HepG2 (cell line): ENCODE measurements at regions not wholly inside any gene's neighbourhood (a gene's known extent, or its start where the extent isn't known, plus 50 kb on each side); places are given as distances from the start of the nearest gene placed in this dataset.

Experiments used
- ATAC-seq: fragments of 200-7000 bp; cut with Tn5 transposase; 3 replicates; pipeline ENCODE4 v1.9.1; 2020; ENCODE audit warnings: mild to moderate bottlenecking, moderate library complexity
- BruUV-seq: library from RNA; stranded (reverse); fragments of 400-500 nt; replicated peaks from 2 replicates; lab custom pipeline; 2021; lab: Mats Ljungman, UMichigan
- CTCF ChIA-PET: fragments of 300-600 bp; formaldehyde crosslinking; extraction: SDS; loops from one replicate; lab custom pipeline; 2021; ENCODE audit warnings: low total read pairs, inconsistent platforms, low intra/inter-chr PET ratio; lab: Yijun Ruan, JAX
- POLR2A ChIA-PET: fragments of 350-600 bp; sonication (Branson Sonifier 250); formaldehyde crosslinking; loops from one replicate; lab custom pipeline; 2020; ENCODE audit warnings: antibody characterized with exemption, inconsistent platforms; lab: Yijun Ruan, JAX
- DNase-seq: peaks from one replicate; pipeline ENCODE4 v3.0.0-alpha.2; 2015; ENCODE audit warnings: low spot score
- FAIRE-seq: peaks from 3 replicates; lab custom pipeline; 2011; peaks lifted over from hg19 to GRCh38; lab: Jason Lieb, UNC
- H2AFZ ChIP-seq: one replicate; pipeline ENCODE4 v1.6.1; 2011; ENCODE audit warnings: low read length, inconsistent platforms
- H3K27ac ChIP-seq: fragments of 300-600 bp; 3 replicates; pipeline ENCODE4 v1.8.0; 2011; ENCODE audit warnings: mixed run types, mild to moderate bottlenecking, mixed read lengths, low read length, inconsistent platforms; ENCODE audit not compliant: insufficient read depth; ENCODE audit errors: extremely low read length
- H3K27me3 ChIP-seq, 2 experiments: fragments of 200-600 bp in 1 of 2; 2 replicates in 1 of 2; 3 replicates in 1 of 2; pipeline versions ENCODE4 v1.6.0 to v1.8.0; 2011; ENCODE audit warnings: low read length in 2 of 2, mild to moderate bottlenecking in 2 of 2, moderate library complexity in 2 of 2, inconsistent platforms in 1 of 2; ENCODE audit not compliant: insufficient read depth in 2 of 2, control insufficient read depth in 1 of 2
- H3K36me3 ChIP-seq, 2 experiments: fragments of 200-600 bp in 1 of 2; replicated peaks in 1 of 2; 2 replicates in 1 of 2; 3 replicates in 1 of 2; pipeline versions ENCODE4 v1.5.1 to v1.8.0; 2011; ENCODE audit warnings: low read length in 2 of 2, inconsistent platforms in 1 of 2; ENCODE audit not compliant: insufficient read depth in 2 of 2, control insufficient read depth in 1 of 2
- H3K4me1 ChIP-seq: 2 replicates; pipeline ENCODE4 v1.5.1; 2012; ENCODE audit warnings: low read length, inconsistent platforms; ENCODE audit not compliant: insufficient read depth
- H3K4me2 ChIP-seq: 2 replicates; pipeline ENCODE4 v1.6.0; 2011; ENCODE audit warnings: low read depth, low read length, inconsistent platforms
- H3K4me3 ChIP-seq, 3 experiments: fragments of 200-600 bp in 1 of 3; sonication (generic), shearing (Covaris generic) in 1 of 3; replicated peaks in 1 of 3; 2 replicates each; pipeline ENCODE4 v1.5.1; 2011 to 2016; ENCODE audit warnings: low read length in 3 of 3, inconsistent platforms in 2 of 3, low read depth in 2 of 3, mild to moderate bottlenecking in 2 of 3, control low read depth in 1 of 3, mixed read lengths in 1 of 3; ENCODE audit not compliant: insufficient read depth in 1 of 3
- H3K79me2 ChIP-seq: one replicate; pipeline ENCODE4 v1.6.1; 2011; ENCODE audit warnings: low read length, inconsistent platforms; ENCODE audit not compliant: insufficient read depth
- H3K9ac ChIP-seq: 2 replicates; pipeline ENCODE4 v1.6.0; 2011; ENCODE audit warnings: mild to moderate bottlenecking, low read depth, low read length, inconsistent platforms; ENCODE audit not compliant: insufficient read depth
- H3K9me3 ChIP-seq: 2 replicates; pipeline ENCODE4 v1.5.1; 2012; ENCODE audit warnings: mild to moderate bottlenecking, low read length
- H4K20me1 ChIP-seq: 2 replicates; pipeline ENCODE4 v1.6.0; 2011; ENCODE audit warnings: inconsistent platforms, mild to moderate bottlenecking, low read length, moderate library complexity; ENCODE audit not compliant: insufficient read depth
- RERE ChIP-seq: IDR thresholded peaks from 2 replicates; pipeline ENCODE4 v1.6.1; 2016; ENCODE audit warnings: low read depth, missing genetic modification reagents, missing compliant biosample characterization
- TEF ChIP-seq: sonication (generic); formaldehyde crosslinking; IDR thresholded peaks from 2 replicates; pipeline ENCODE4 v1.5.0; 2020; ENCODE audit warnings: missing genetic modification reagents
- ZNF296 ChIP-seq: sonication (generic); formaldehyde crosslinking; conservative IDR thresholded peaks from 2 replicates; pipeline ENCODE4 v1.5.0; 2020; ENCODE audit warnings: mild to moderate bottlenecking, missing genetic modification reagents
- ZNF770 ChIP-seq: sonication (generic); formaldehyde crosslinking; IDR thresholded peaks from 2 replicates; pipeline ENCODE4 v1.5.0; 2020; ENCODE audit warnings: mild to moderate bottlenecking, missing genetic modification reagents
- WGBS: methylation state at CpG from one replicate; pipeline ENCODE4 v1.1.6; 2017; ENCODE audit warnings: low lambda C conversion rate; 5-methylcytosine and 5-hydroxymethylcytosine counted together
- in situ Hi-C: cut with HindIII; loops from 2 replicates; pipeline ENCODE4 v1.10.0; 2017; ENCODE audit warnings: low pct_unique_long_range_greater_than_20kb; ENCODE audit not compliant: extremely low pct_ligation_motif_present
- intact Hi-C: fragments of 100-400 bp; cut with micrococcal nuclease; formaldehyde crosslinking; loops from one replicate; pipeline ENCODE4 v1.10.0; 2022; ENCODE audit not compliant: unreplicated experiment

GRCh38 chr13:50195045-50195444, 179.8 kb downstream of the KCNRG start:
- H3K27me3 ChIP-seq: no peaks in the 10 kb centered on the region
- in situ Hi-C loops (no loop called here), intact Hi-C loops (no loop called here)
- DNase-seq: no peak
- CTCF ChIA-PET: no interaction called here
- no peak overlapping the region for H3K4me2 ChIP-seq
- H4K20me1 ChIP-seq: peaks cover 5% of the 10 kb centered on the region
- H3K79me2 ChIP-seq: peaks cover 81% of the 10 kb centered on the region
- no peak overlapping the region for H3K4me3 ChIP-seq
- H3K9ac ChIP-seq: no peak overlapping the region
- no peaks in the 10 kb centered on the region for H3K9me3 ChIP-seq
- POLR2A ChIA-PET: no interaction called here
- FAIRE-seq: no peak
- H3K27ac ChIP-seq: no peak overlapping the region
- ATAC-seq: no peak
- no peak overlapping the region for H2AFZ ChIP-seq
- TF ChIP-seq ZNF296 (CRISPR knock-in tag): no peak
- TF ChIP-seq ZNF770 (CRISPR knock-in tag): peak; percentile 79; the same call in 1 of the 2 replicates
- peaks cover 5 to 31% of the 10 kb centered on the region in 2 experiments; a peak in 4 of 5 replicates for H3K36me3 ChIP-seq
- WGBS: 68% methylated on average over 4 of the region's 4 CpGs
- H3K4me1 ChIP-seq: peaks cover 34% of the 10 kb centered on the region
- no TSS peak for BruUV-seq

GRCh38 chr13:50196118-50196517, 180.9 kb downstream of the KCNRG start:
- no TSS peak for BruUV-seq
- peaks cover 5 to 34% of the 10 kb centered on the region in 2 experiments; a peak in 4 of 5 replicates for H3K36me3 ChIP-seq
- H2AFZ ChIP-seq: no peak overlapping the region
- DNase-seq: no peak
- no peak for TF ChIP-seq TEF (CRISPR knock-in tag)
- TF ChIP-seq RERE (CRISPR knock-in tag): no peak
- H4K20me1 ChIP-seq: peaks cover 5% of the 10 kb centered on the region; the same call in 1 of the 2 replicates
- FAIRE-seq: no peak
- H3K4me3 ChIP-seq: no peak overlapping the region
- no peak overlapping the region for H3K27ac ChIP-seq
- ChIA-PET CTCF (no interaction called here), POLR2A (no interaction called here)
- intact Hi-C loops: no loop called here
- no peaks in the 10 kb centered on the region for H3K27me3 ChIP-seq
- H3K9me3 ChIP-seq: no peaks in the 10 kb centered on the region
- peaks cover 27% of the 10 kb centered on the region for H3K4me1 ChIP-seq
- in situ Hi-C loops: no loop called here
- no peak overlapping the region for H3K9ac ChIP-seq
- H3K79me2 ChIP-seq: peaks cover 80% of the 10 kb centered on the region
- no peak overlapping the region for H3K4me2 ChIP-seq
- 98% methylated on average over 3 of the region's 3 CpGs for WGBS
- ATAC-seq: no peak
